ENCODE measurements at regions not wholly inside any gene's neighbourhood (a gene's known extent, or its start where the extent isn't known, plus 50 kb on each side); places are given as distances from the start of the nearest gene placed in this dataset.

- H3K27ac ChIP-seq = no peak overlapping the region
- DNase-seq (ENCODE audit: low read depth, low spot score) = no peak
- TF ChIP-seq EZH2 (IDR thresholded peaks at IDR 0.05) (no peak), FOXP2 (optimal IDR thresholded peaks at IDR 0.05; ENCODE audit: control extremely low read depth, extremely low read length, insufficient read depth) (no peak), POLR2AphosphoS5 (IDR thresholded peaks at IDR 0.05; ENCODE audit: borderline replicate concordance, low read depth, low read length) (no peak)
- H3K36me3 ChIP-seq (ENCODE audit: insufficient read depth, low read length) = no peaks in the 10 kb centered on the region
- H3K4me3 ChIP-seq = no peak overlapping the region
- H3K9me3 ChIP-seq (ENCODE audit: low read depth, low read length) = no peaks in the 10 kb centered on the region
- no peak overlapping the region for H3K9ac ChIP-seq (ENCODE audit: insufficient read length)
These were observed 52.1 kb upstream of the BACE2 start for GRCh38 chr21:41115851-41116250.
